ENCODE measurements at regions not wholly inside any gene's neighbourhood (a gene's known extent, or its start where the extent isn't known, plus 50 kb on each side); places are given as distances from the start of the nearest gene placed in this dataset.

DNA sequence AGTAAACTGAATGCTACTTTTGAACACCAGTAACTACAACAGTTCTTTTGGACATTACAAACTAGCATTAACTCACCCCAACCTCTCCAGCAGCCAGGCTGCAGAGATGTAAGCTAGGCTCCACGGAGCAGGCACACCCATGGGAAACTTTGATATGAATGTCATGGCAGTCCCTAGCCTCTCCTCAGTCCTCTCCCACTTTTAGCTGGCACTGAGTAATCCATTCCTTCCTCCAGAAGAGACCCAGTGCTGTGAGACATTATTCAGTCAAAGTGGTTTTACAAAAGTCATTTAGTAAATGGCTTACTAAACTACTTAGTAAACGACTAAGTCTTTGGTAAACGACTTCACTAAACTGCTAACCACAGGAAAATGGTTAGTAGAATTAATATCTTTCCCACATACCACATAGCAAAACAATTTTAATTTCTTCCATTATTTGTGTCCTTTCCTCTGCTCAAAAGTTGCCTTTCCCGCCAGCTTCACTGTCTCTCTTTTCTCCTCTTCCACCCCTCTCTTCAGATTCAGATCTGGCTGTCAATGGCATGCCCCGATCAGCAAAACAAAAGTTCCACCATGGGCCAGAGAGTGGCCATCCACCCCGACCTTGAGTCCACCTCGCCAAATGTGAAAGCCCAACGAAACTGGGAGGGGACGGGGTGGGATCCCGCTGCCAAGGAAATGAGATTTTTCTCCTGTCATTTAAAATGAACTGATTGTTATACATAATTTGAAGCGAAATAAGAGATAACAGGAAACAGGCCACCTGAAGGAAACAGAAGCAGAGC lies 67.5 kb upstream of the TJP1 start:
- H4K20me1 ChIP-seq (ENCODE audit: insufficient read depth, low read length): no peaks in the 10 kb centered on the region
- H3K4me2 ChIP-seq (ENCODE audit: low read length): no peak overlapping the region
- H3K9ac ChIP-seq (ENCODE audit: low read length): no peak overlapping the region
- TF ChIP-seq, protein P1, sequence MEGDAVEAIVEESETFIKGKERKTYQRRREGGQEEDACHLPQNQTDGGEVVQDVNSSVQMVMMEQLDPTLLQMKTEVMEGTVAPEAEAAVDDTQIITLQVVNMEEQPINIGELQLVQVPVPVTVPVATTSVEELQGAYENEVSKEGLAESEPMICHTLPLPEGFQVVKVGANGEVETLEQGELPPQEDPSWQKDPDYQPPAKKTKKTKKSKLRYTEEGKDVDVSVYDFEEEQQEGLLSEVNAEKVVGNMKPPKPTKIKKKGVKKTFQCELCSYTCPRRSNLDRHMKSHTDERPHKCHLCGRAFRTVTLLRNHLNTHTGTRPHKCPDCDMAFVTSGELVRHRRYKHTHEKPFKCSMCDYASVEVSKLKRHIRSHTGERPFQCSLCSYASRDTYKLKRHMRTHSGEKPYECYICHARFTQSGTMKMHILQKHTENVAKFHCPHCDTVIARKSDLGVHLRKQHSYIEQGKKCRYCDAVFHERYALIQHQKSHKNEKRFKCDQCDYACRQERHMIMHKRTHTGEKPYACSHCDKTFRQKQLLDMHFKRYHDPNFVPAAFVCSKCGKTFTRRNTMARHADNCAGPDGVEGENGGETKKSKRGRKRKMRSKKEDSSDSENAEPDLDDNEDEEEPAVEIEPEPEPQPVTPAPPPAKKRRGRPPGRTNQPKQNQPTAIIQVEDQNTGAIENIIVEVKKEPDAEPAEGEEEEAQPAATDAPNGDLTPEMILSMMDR (IDR thresholded peaks at IDR 0.05; ENCODE audit: low read length): no peak
- no peak for TF ChIP-seq EZH2 (IDR thresholded peaks at IDR 0.05; ENCODE audit: borderline replicate concordance, low read length)
- no peaks in the 10 kb centered on the region for H3F3A ChIP-seq (ENCODE audit: insufficient read depth, low read length)
- H3K4me1 ChIP-seq (ENCODE audit: insufficient read depth, low read length, severe bottlenecking): no peaks in the 10 kb centered on the region
- H3K27me3 ChIP-seq (ENCODE audit: insufficient read depth, low read length): no peaks in the 10 kb centered on the region
- no peak overlapping the region for H3K27ac ChIP-seq (ENCODE audit: low read depth, low read length, poor library complexity, severe bottlenecking)
- H3K4me3 ChIP-seq (ENCODE audit: low read depth, low read length, poor library complexity, severe bottlenecking): no peak overlapping the region
- H3K79me2 ChIP-seq (ENCODE audit: insufficient read depth, low read length): no peaks in the 10 kb centered on the region
- no peaks in the 10 kb centered on the region for H3K36me3 ChIP-seq (ENCODE audit: insufficient read depth, low read length)
- no peaks in the 10 kb centered on the region for H3K9me2 ChIP-seq (ENCODE audit: low read depth, low read length)
- no peak overlapping the region for H2AFZ ChIP-seq (ENCODE audit: low read length)
- no peaks in the 10 kb centered on the region for H3K9me3 ChIP-seq (ENCODE audit: low read length)

DNA sequence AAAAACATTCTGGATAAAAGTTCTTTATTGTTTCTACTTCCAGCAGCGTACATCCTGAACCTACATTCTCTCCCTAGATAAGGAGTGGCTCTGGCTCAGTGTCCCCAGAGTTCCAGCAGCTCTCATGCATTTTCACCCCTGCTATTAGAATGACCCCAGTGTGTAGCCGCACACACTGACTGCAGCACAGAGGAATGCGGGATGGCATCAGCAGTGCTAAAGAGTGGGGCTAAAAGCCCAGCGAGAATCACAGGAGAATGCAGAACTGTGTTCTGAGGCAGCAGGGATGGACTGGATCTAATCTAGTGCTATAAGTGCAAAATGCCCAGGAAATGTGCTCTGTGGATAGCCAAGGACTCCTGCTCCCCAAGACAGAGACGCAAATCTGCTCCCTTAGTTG lies 66.4 kb upstream of the TJP1 start:
- Histone ChIP-seq H3F3A (ENCODE audit: insufficient read depth, low read length) (no peaks in the 10 kb centered on the region), H4K20me1 (ENCODE audit: insufficient read depth, low read length) (no peaks in the 10 kb centered on the region), H3K27me3 (ENCODE audit: insufficient read depth, low read length) (no peaks in the 10 kb centered on the region), H3K4me2 (ENCODE audit: low read length) (no peak overlapping the region), H3K9ac (ENCODE audit: low read length) (no peak overlapping the region), H2AFZ (ENCODE audit: low read length) (no peak overlapping the region), H3K4me3 (ENCODE audit: low read depth, low read length, poor library complexity, severe bottlenecking) (no peak overlapping the region), H3K79me2 (ENCODE audit: insufficient read depth, low read length) (no peaks in the 10 kb centered on the region), H3K36me3 (ENCODE audit: insufficient read depth, low read length) (no peaks in the 10 kb centered on the region), H3K4me1 (ENCODE audit: insufficient read depth, low read length, severe bottlenecking) (no peaks in the 10 kb centered on the region), H3K9me3 (ENCODE audit: low read length) (no peaks in the 10 kb centered on the region), H3K9me2 (ENCODE audit: low read depth, low read length) (no peaks in the 10 kb centered on the region), H3K27ac (ENCODE audit: low read depth, low read length, poor library complexity, severe bottlenecking) (no peak overlapping the region)
- no peak for TF ChIP-seq EZH2 (IDR thresholded peaks at IDR 0.05; ENCODE audit: borderline replicate concordance, low read length)
- TF ChIP-seq, protein P1 (IDR thresholded peaks at IDR 0.05; ENCODE audit: low read length): no peak

DNA sequence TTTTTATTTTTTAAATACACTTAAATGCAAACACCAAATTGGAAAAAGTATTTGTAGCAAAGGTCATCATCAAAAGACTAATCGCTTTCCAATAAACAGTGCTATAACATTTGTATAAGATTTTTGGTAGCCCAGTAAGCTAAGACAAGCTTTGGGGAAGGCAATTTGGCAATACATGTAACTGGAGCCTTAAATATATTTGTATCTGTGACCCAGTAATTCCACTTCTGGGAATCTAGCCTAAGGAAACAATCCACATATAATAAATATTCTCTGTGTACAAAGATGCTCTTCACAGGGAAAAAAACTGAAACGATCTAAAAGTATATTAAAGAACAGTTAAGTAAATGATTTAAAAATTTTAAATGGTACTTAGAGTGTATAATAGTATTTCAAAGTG lies 65.5 kb upstream of the TJP1 start:
- H3K4me3 ChIP-seq (ENCODE audit: low read depth, low read length, poor library complexity, severe bottlenecking): no peak overlapping the region
- H3K9ac ChIP-seq (ENCODE audit: low read length): no peak overlapping the region
- H3F3A ChIP-seq (ENCODE audit: insufficient read depth, low read length): no peaks in the 10 kb centered on the region
- H3K79me2 ChIP-seq (ENCODE audit: insufficient read depth, low read length): no peaks in the 10 kb centered on the region
- H3K27ac ChIP-seq (ENCODE audit: low read depth, low read length, poor library complexity, severe bottlenecking): no peak overlapping the region
- no peak for TF ChIP-seq EZH2 (IDR thresholded peaks at IDR 0.05; ENCODE audit: borderline replicate concordance, low read length)
- TF ChIP-seq, protein P1 (IDR thresholded peaks at IDR 0.05; ENCODE audit: low read length): no peak
- no peaks in the 10 kb centered on the region for H3K36me3 ChIP-seq (ENCODE audit: insufficient read depth, low read length)
- no peaks in the 10 kb centered on the region for H3K27me3 ChIP-seq (ENCODE audit: insufficient read depth, low read length)
- H3K9me3 ChIP-seq (ENCODE audit: low read length): no peaks in the 10 kb centered on the region
- no peaks in the 10 kb centered on the region for H3K9me2 ChIP-seq (ENCODE audit: low read depth, low read length)
- no peak overlapping the region for H3K4me2 ChIP-seq (ENCODE audit: low read length)
- H3K4me1 ChIP-seq (ENCODE audit: insufficient read depth, low read length, severe bottlenecking): no peaks in the 10 kb centered on the region
- no peak overlapping the region for H2AFZ ChIP-seq (ENCODE audit: low read length)
- H4K20me1 ChIP-seq (ENCODE audit: insufficient read depth, low read length): no peaks in the 10 kb centered on the region
